ENCODE measurements at regions not wholly inside any gene's neighbourhood (a gene's known extent, or its start where the extent isn't known, plus 50 kb on each side); places are given as distances from the start of the nearest gene placed in this dataset.

- Histone ChIP-seq H3K36me3 (ENCODE audit: insufficient read depth, low read length) (no peaks in the 10 kb centered on the region), H3K9me3 (ENCODE audit: insufficient read depth, low read depth, low read length) (peaks cover 15% of the 10 kb centered on the region; the same call in 1 of the 2 replicates), H3K4me3 (ENCODE audit: low read length) (no peak overlapping the region), H3K27ac (ENCODE audit: low read depth, low read length) (no peak overlapping the region), H3K27me3 (ENCODE audit: insufficient read depth, low read length) (no peaks in the 10 kb centered on the region), H3K4me1 (ENCODE audit: insufficient read depth, low read length) (0 out of 2 replicates have a peak, but pooled peaks cover 4% of the 10 kb centered on the region), H3K9ac (ENCODE audit: low read depth, low read length) (no peak overlapping the region)
These were observed 261.2 kb upstream of the NR5A2 start for GRCh38 chr1:199766218-199766792.

GRCh38 chr1:199767700-199768099, 259.8 kb upstream of the NR5A2 start:
- H3K4me3 ChIP-seq (ENCODE audit: low read length) = no peak overlapping the region
- no peak overlapping the region for H3K9ac ChIP-seq (ENCODE audit: low read depth, low read length)
- peaks cover 15% of the 10 kb centered on the region; the same call in 1 of the 2 replicates for H3K9me3 ChIP-seq (ENCODE audit: insufficient read depth, low read depth, low read length)
- no peaks in the 10 kb centered on the region for H3K4me1 ChIP-seq (ENCODE audit: insufficient read depth, low read length)
- WGBS = 97% methylated on average over 2 of the region's 2 CpGs
- H3K27ac ChIP-seq (ENCODE audit: low read depth, low read length) = no peak overlapping the region
- H3K27me3 ChIP-seq (ENCODE audit: insufficient read depth, low read length) = no peaks in the 10 kb centered on the region
- no peaks in the 10 kb centered on the region for H3K36me3 ChIP-seq (ENCODE audit: insufficient read depth, low read length)

DNA sequence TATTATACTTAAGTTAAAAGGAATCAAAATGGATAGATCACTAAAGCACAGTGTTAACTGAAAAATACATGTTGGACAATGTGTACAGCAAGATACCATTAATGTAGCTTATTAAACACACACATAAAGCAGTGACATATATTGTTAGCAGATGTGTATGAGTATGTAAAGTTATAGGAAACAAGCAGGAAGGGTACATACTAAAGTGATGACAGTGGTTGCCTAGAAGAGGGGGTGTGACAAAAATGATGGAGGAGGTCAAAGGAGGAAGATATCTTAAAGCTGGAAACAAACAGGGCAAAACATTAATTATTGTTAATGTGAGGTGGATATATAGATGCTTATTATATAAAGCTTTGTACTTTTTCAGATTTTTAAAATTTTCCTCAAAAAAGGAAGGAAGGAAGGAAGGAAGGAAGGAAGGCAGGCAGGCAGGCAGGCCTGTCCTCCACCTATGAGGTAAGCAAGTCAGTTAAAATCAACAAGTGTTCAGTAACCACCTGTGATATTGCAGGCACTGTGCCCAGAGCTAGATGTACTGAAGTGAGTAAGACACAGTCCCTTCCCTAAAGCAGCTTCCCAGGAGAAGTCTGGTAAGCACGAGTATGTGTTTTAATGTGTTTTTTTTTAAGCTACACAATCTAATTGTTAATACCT, 252.9 kb upstream of the NR5A2 start:
- Histone ChIP-seq H3K36me3 (ENCODE audit: insufficient read depth, low read length) (no peaks in the 10 kb centered on the region), H3K4me3 (ENCODE audit: low read length) (no peak overlapping the region), H3K4me1 (ENCODE audit: insufficient read depth, low read length) (peaks cover 5% of the 10 kb centered on the region; the same call in 1 of the 2 replicates), H3K9ac (ENCODE audit: low read depth, low read length) (no peak overlapping the region), H3K27me3 (ENCODE audit: insufficient read depth, low read length) (no peaks in the 10 kb centered on the region), H3K27ac (ENCODE audit: low read depth, low read length) (no peak overlapping the region), H3K9me3 (ENCODE audit: insufficient read depth, low read depth, low read length) (no peaks in the 10 kb centered on the region)
- WGBS = no CpG with 5 or more reads among the region's 1 CpG

GRCh38 chr1:199776768-199777497, 250.6 kb upstream of the NR5A2 start:
- WGBS = 100% methylated on average over 1 of the region's 1 CpG
- H3K9me3 ChIP-seq (ENCODE audit: insufficient read depth, low read depth, low read length) = no peaks in the 10 kb centered on the region
- no peak overlapping the region for H3K27ac ChIP-seq (ENCODE audit: low read depth, low read length)
- H3K9ac ChIP-seq (ENCODE audit: low read depth, low read length) = no peak overlapping the region
- no peaks in the 10 kb centered on the region for H3K36me3 ChIP-seq (ENCODE audit: insufficient read depth, low read length)
- H3K4me3 ChIP-seq (ENCODE audit: low read length) = no peak overlapping the region
- H3K4me1 ChIP-seq (ENCODE audit: insufficient read depth, low read length) = peaks cover 5% of the 10 kb centered on the region; the same call in 1 of the 2 replicates
- H3K27me3 ChIP-seq (ENCODE audit: insufficient read depth, low read length) = no peaks in the 10 kb centered on the region

DNA sequence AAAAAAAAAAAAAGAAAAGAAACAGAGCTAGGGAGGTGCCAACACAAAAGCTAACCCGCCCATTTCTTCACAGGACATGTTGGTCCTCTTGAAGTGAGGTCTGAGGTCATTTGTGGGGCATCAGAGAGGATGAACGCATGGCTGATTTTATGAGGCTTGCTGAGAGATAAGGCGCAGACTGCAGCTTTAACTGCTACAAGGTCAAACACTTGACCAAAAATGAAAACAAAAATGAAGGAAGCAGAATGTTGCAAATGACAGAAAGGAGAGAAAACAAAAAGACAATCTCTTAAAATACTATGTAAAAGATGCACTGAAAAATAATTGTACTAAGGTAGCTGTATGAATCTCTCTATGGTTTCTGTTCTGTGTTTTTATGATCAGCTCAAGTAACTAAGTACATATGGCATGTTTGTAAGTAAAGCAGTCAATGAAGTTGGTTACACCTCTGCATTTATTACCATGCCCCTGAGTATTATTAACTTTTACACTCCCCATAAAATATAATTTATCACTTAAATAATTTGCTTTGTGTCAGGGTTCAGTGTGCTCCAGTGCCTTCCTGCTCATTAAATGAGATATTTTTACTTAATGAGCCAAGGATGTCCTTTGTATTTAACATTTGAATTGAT, 249.1 kb upstream of the NR5A2 start:
- Histone ChIP-seq H3K9ac (ENCODE audit: low read depth, low read length) (no peak overlapping the region), H3K4me1 (ENCODE audit: insufficient read depth, low read length) (peaks cover 5% of the 10 kb centered on the region; the same call in 1 of the 2 replicates)
- WGBS = 91% methylated on average over 3 of the region's 3 CpGs

DNA sequence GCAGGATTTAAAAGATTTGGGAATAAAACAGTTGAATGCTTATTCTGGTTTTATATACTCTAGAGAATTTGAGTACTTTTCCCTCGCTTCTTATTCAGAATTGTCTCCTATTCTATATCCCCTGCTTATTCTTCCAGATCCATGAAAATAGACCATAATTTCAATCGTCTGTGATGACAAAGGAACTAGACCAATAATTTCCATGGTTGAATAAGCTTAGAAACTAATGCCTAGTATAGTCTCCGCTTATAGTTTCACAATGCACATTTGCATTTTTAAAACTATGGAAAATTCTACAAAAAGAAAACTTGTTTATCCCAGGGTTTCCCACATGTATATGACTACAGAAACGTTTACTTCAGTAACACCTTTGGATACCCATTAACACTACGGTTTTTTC, 247.4 kb upstream of the NR5A2 start:
- H3K9me3 ChIP-seq (ENCODE audit: insufficient read depth, low read depth, low read length) = no peaks in the 10 kb centered on the region
- no peaks in the 10 kb centered on the region for H3K27me3 ChIP-seq (ENCODE audit: insufficient read depth, low read length)
- no peak overlapping the region for H3K4me3 ChIP-seq (ENCODE audit: low read length)
- no peak overlapping the region for H3K9ac ChIP-seq (ENCODE audit: low read depth, low read length)
- peaks cover 5% of the 10 kb centered on the region; the same call in 1 of the 2 replicates for H3K4me1 ChIP-seq (ENCODE audit: insufficient read depth, low read length)
- 92% methylated on average over 4 of the region's 5 CpGs for WGBS
- no peaks in the 10 kb centered on the region for H3K36me3 ChIP-seq (ENCODE audit: insufficient read depth, low read length)
- no peak overlapping the region for H3K27ac ChIP-seq (ENCODE audit: low read depth, low read length)

More for the DNA sequence above, 249.1 kb upstream of the NR5A2 start:
- Histone ChIP-seq H3K27ac (ENCODE audit: low read depth, low read length) (no peak overlapping the region), H3K9me3 (ENCODE audit: insufficient read depth, low read depth, low read length) (no peaks in the 10 kb centered on the region), H3K36me3 (ENCODE audit: insufficient read depth, low read length) (no peaks in the 10 kb centered on the region), H3K4me3 (ENCODE audit: low read length) (no peak overlapping the region), H3K27me3 (ENCODE audit: insufficient read depth, low read length) (no peaks in the 10 kb centered on the region)

DNA sequence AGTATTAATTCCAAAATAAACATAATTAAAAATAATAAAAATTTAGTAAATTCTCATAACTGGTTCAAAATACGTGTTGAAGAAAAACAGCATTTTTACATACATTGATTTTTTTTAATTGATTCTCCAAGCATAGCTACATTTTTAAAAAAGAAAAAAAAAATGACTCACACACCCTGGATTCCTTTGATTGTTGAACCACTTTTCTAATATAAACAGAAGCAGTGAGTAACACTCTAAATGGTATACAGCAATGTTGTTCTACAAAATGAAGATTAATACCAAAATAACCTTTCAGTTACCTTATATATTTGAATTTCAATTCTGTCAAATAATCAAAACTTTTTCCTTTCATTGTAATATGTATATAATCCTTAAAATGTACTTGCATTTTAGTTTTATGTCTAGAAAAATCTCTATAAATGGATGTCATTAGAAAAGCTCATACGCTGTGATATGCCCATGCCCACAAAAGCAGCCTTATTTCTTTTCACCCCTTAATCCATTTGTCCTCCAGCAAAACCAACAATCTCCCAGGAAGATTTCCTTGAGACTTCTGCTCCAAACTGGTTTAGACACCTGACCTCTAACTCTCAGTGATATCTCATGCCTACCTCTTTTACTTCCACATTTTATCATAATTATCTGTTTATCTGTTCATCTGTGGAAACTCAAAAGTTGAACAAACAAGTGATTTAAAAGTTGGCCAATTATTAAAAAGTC, 246.4 kb upstream of the NR5A2 start:
- Histone ChIP-seq H3K36me3 (ENCODE audit: insufficient read depth, low read length) (no peaks in the 10 kb centered on the region), H3K4me3 (ENCODE audit: low read length) (no peak overlapping the region), H3K9me3 (ENCODE audit: insufficient read depth, low read depth, low read length) (no peaks in the 10 kb centered on the region), H3K27ac (ENCODE audit: low read depth, low read length) (no peak overlapping the region), H3K27me3 (ENCODE audit: insufficient read depth, low read length) (no peaks in the 10 kb centered on the region), H3K9ac (ENCODE audit: low read depth, low read length) (no peak overlapping the region), H3K4me1 (ENCODE audit: insufficient read depth, low read length) (peaks cover 5% of the 10 kb centered on the region; the same call in 1 of the 2 replicates)
- WGBS = 100% methylated on average over 2 of the region's 2 CpGs

- Histone ChIP-seq H3K36me3 (ENCODE audit: insufficient read depth, low read length) (no peaks in the 10 kb centered on the region), H3K4me3 (ENCODE audit: low read length) (no peak overlapping the region), H3K4me1 (ENCODE audit: insufficient read depth, low read length) (no peaks in the 10 kb centered on the region; the same call in 1 of the 2 replicates), H3K9ac (ENCODE audit: low read depth, low read length) (no peak overlapping the region), H3K27ac (ENCODE audit: low read depth, low read length) (no peak overlapping the region), H3K27me3 (ENCODE audit: insufficient read depth, low read length) (no peaks in the 10 kb centered on the region), H3K9me3 (ENCODE audit: insufficient read depth, low read depth, low read length) (no peaks in the 10 kb centered on the region)
- WGBS = 100% methylated on average over 2 of the region's 2 CpGs
These were observed 243.2 kb upstream of the NR5A2 start for GRCh38 chr1:199784138-199784895.

- Histone ChIP-seq H3K27ac (ENCODE audit: low read depth, low read length) (no peak overlapping the region), H3K4me1 (ENCODE audit: insufficient read depth, low read length) (peaks cover 8% of the 10 kb centered on the region), H3K9ac (ENCODE audit: low read depth, low read length) (no peak overlapping the region), H3K36me3 (ENCODE audit: insufficient read depth, low read length) (no peaks in the 10 kb centered on the region), H3K9me3 (ENCODE audit: insufficient read depth, low read depth, low read length) (no peaks in the 10 kb centered on the region), H3K4me3 (ENCODE audit: low read length) (no peak overlapping the region), H3K27me3 (ENCODE audit: insufficient read depth, low read length) (no peaks in the 10 kb centered on the region)
- WGBS = 98% methylated on average over 3 of the region's 3 CpGs
These were observed 240.8 kb upstream of the NR5A2 start for GRCh38 chr1:199786695-199787094.

GRCh38 chr1:199789141-199789540, 238.4 kb upstream of the NR5A2 start:
- Histone ChIP-seq H3K4me1 (ENCODE audit: insufficient read depth, low read length) (peaks cover 20% of the 10 kb centered on the region), H3K9me3 (ENCODE audit: insufficient read depth, low read depth, low read length) (no peaks in the 10 kb centered on the region), H3K9ac (ENCODE audit: low read depth, low read length) (no peak overlapping the region), H3K27me3 (ENCODE audit: insufficient read depth, low read length) (no peaks in the 10 kb centered on the region), H3K4me3 (ENCODE audit: low read length) (no peak overlapping the region), H3K27ac (ENCODE audit: low read depth, low read length) (no peak overlapping the region), H3K36me3 (ENCODE audit: insufficient read depth, low read length) (no peaks in the 10 kb centered on the region)
- 100% methylated on average over 1 of the region's 1 CpG for WGBS

Data from HUES64 (cell line).